VCaP (cell line): ENCODE measurements at regions not wholly inside any gene's neighbourhood (a gene's known extent, or its start where the extent isn't known, plus 50 kb on each side); places are given as distances from the start of the nearest gene placed in this dataset.

Source experiments
- H3K27ac ChIP-seq: fragments of 450-650 bp; 2 replicates; pipeline ENCODE4 v1.5.1; 2017
- CTCF ChIP-seq: fragments of 450-650 bp; conservative IDR thresholded peaks from 2 replicates; pipeline ENCODE4 v1.5.1; 2017; ENCODE audit warnings: mild to moderate bottlenecking, moderate library complexity

GRCh38 chr18:57211412-57211750, 64.5 kb downstream of the BOD1L2 start:
- no peak overlapping the region for H3K27ac ChIP-seq

GRCh38 chr18:57211776-57212175, 64.9 kb downstream of the BOD1L2 start:
- no peak overlapping the region for H3K27ac ChIP-seq
- no peak for TF ChIP-seq CTCF

More at GRCh38 chr18:57211412-57211750, 64.5 kb downstream of the BOD1L2 start:
- TF ChIP-seq CTCF = no peak

- TF ChIP-seq CTCF = no peak
- H3K27ac ChIP-seq = no peak overlapping the region
These were observed 65.8 kb downstream of the BOD1L2 start for GRCh38 chr18:57212678-57213077.

- no peak overlapping the region for H3K27ac ChIP-seq
- TF ChIP-seq CTCF = no peak
These were observed 68.1 kb downstream of the BOD1L2 start for GRCh38 chr18:57214976-57215375.

GRCh38 chr18:57218281-57218680, 71.4 kb downstream of the BOD1L2 start:
- no peak overlapping the region for H3K27ac ChIP-seq
- TF ChIP-seq CTCF = no peak

GRCh38 chr18:57219964-57220363, 73.1 kb downstream of the BOD1L2 start:
- TF ChIP-seq CTCF = no peak
- H3K27ac ChIP-seq = no peak overlapping the region

GRCh38 chr18:57220480-57220879, 73.6 kb downstream of the BOD1L2 start:
- no peak for TF ChIP-seq CTCF
- no peak overlapping the region for H3K27ac ChIP-seq

GRCh38 chr18:57220930-57221483, 74.1 kb downstream of the BOD1L2 start:
- no peak overlapping the region for H3K27ac ChIP-seq
- no peak for TF ChIP-seq CTCF
